Fibroblast of lung (primary cell): ENCODE measurements at regions not wholly inside any gene's neighbourhood (a gene's known extent, or its start where the extent isn't known, plus 50 kb on each side); places are given as distances from the start of the nearest gene placed in this dataset.
"Not testable (repeated sequence)": the region's sequence is repeated elsewhere in the genome, so short reads cannot be mapped to it uniquely, and the experiment has no call there.

ENCODE experiments used
- CTCF ChIP-seq, 2 donors: IDR thresholded peaks in 1 of 2; conservative IDR thresholded peaks in 1 of 2; 1 replicate in 1 of 2; 2 replicates in 1 of 2; pipeline ENCODE4 v1.5.1; 2011 to 2012; ENCODE audit warnings: low read length in 2 of 2, control low read depth in 1 of 2, inconsistent platforms in 1 of 2, low read depth in 1 of 2, mild to moderate bottlenecking in 1 of 2
- EZH2 ChIP-seq: IDR thresholded peaks from 2 replicates; pipeline ENCODE4 v1.5.1; 2012; ENCODE audit warnings: low read length, control low read depth, mild to moderate bottlenecking; ENCODE audit errors: missing control alignments

- TF ChIP-seq CTCF (conservative IDR thresholded peaks at IDR 0.05 in 1 of 2, IDR thresholded peaks at IDR 0.05 in 1 of 2; ENCODE audit: low read depth in 1 of 2, low read length in 2 of 2); EZH2: not testable (repeated sequence)
These were observed 687.3 kb upstream of the ADGRB3 start for GRCh38 chr6:67947762-67948161.
